HG02642 (cell line): ENCODE measurements at regions not wholly inside any gene's neighbourhood (a gene's known extent, or its start where the extent isn't known, plus 50 kb on each side); places are given as distances from the start of the nearest gene placed in this dataset.
"Not testable (repeated sequence)": the region's sequence is repeated elsewhere in the genome, so short reads cannot be mapped to it uniquely, and the experiment has no call there.

ENCODE experiments used
- ATAC-seq: cut with Tn5 transposase; IDR thresholded peaks from one replicate; pipeline ENCODE4 v1.9.1; 2021; ENCODE audit warnings: mild to moderate bottlenecking; ENCODE audit not compliant: unreplicated experiment, poor library complexity

- ATAC-seq: no peak
These were observed 923.3 kb upstream of the DDX18 start for GRCh38 chr2:116891191-116891590.

- no peak for ATAC-seq
These were observed 903.0 kb upstream of the DDX18 start for GRCh38 chr2:116911540-116911939.

GRCh38 chr2:116915673-116916072 is 898.8 kb upstream of the DDX18 start:
- ATAC-seq: no peak

- ATAC-seq: no peak
These were observed 897.3 kb upstream of the DDX18 start for GRCh38 chr2:116917196-116917595.

- no peak for ATAC-seq
These were observed 895.9 kb upstream of the DDX18 start for GRCh38 chr2:116918574-116918973.

- no peak for ATAC-seq
These were observed 892.1 kb upstream of the DDX18 start for GRCh38 chr2:116922414-116922813.

- no peak for ATAC-seq
These were observed 890.0 kb upstream of the DDX18 start for GRCh38 chr2:116924509-116924908.

GRCh38 chr2:116935097-116935814 is 879.2 kb upstream of the DDX18 start:
- ATAC-seq: no peak

- ATAC-seq: no peak
These were observed 866.2 kb upstream of the DDX18 start for GRCh38 chr2:116948258-116948657.

- no peak for ATAC-seq
These were observed 865.2 kb upstream of the DDX18 start for GRCh38 chr2:116949249-116949648.

GRCh38 chr2:116952254-116952653 is 862.2 kb upstream of the DDX18 start:
- ATAC-seq: no peak

- no peak for ATAC-seq
These were observed 858.8 kb upstream of the DDX18 start for GRCh38 chr2:116955646-116956045.

GRCh38 chr2:116975608-116976007 is 838.9 kb upstream of the DDX18 start:
- ATAC-seq: no peak

GRCh38 chr2:116979916-116980764 is 834.4 kb upstream of the DDX18 start:
- ATAC-seq: no peak

GRCh38 chr2:116987447-116987846 is 827.0 kb upstream of the DDX18 start:
- ATAC-seq: no peak

- no peak for ATAC-seq
These were observed 826.2 kb upstream of the DDX18 start for GRCh38 chr2:116988303-116988702.

- no peak for ATAC-seq
These were observed 795.1 kb upstream of the DDX18 start for GRCh38 chr2:117019357-117019756.

GRCh38 chr2:117027646-117028045 is 786.8 kb upstream of the DDX18 start:
- no peak for ATAC-seq

GRCh38 chr2:117028708-117029107 is 785.8 kb upstream of the DDX18 start:
- ATAC-seq: not testable (repeated sequence)

- ATAC-seq: no peak
These were observed 758.8 kb upstream of the DDX18 start for GRCh38 chr2:117055499-117056375.

GRCh38 chr2:117056376-117056748 is 758.1 kb upstream of the DDX18 start:
- ATAC-seq: no peak
